ENCODE measurements at regions not wholly inside any gene's neighbourhood (a gene's known extent, or its start where the extent isn't known, plus 50 kb on each side); places are given as distances from the start of the nearest gene placed in this dataset.

- Mint-ChIP-seq H3K27me3 (peaks cover 35% of the 10 kb centered on the region), H3K4me3 (no peak overlapping the region), H3K4me1 (no peaks in the 10 kb centered on the region), H3K27ac (no peak overlapping the region), H3K9me3 (peaks cover 0 to 8% of the 10 kb centered on the region in 2 donors)
- no peak for DNase-seq
- ATAC-seq: no peak
Observed at GRCh38 chr1:14027099-14027498, 327.1 kb downstream of the PRDM2 start.

DNA sequence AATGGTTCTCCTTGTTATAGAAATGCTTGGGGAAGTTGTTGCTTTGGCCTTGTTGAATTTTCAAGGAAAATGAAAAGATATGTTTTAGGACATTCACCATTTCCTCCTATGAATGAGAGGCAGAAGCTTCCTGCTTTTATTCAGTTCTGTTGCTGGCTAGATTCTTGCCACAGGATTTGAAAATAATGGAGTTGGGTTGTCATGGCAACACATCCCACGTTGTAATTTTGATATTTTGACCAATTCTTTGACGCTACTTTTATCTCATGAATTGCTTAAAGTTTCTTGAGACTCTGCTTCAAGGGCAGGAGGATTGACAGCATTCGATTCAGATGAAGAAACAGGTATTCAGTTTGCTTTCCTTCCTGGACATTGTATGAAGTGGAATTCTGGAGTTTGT, 331.5 kb downstream of the PRDM2 start:
- Mint-ChIP-seq H3K4me3 (no peak overlapping the region), H3K27ac (no peak overlapping the region), H3K27me3 (peaks cover 26% of the 10 kb centered on the region), H3K9me3 (peaks cover 5 to 15% of the 10 kb centered on the region in 2 donors), H3K4me1 (no peaks in the 10 kb centered on the region)
- DNase-seq (no peak), ATAC-seq (no peak)

DNA sequence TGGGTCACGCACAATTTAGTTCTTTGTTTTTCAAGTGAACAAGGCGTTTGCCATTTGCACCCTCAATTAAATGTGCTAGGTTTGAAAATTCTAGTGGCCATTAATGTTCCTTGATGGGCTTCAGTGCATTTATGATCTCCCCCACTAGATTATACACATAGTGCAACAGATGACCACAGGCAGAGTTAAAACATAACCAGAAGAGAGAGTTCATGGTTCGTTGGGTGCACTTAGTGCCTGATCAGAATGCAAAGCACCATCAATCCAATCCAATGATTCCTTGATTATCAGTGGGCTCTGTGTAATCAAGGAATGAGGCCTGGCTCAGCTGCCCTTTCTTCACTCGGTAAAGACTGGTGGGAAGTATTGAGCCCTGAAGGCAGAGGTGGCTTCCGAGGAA, 334.5 kb downstream of the PRDM2 start:
- ATAC-seq: no peak
- H3K4me3 Mint-ChIP-seq: no peak overlapping the region
- H3K27me3 Mint-ChIP-seq: peaks cover 26% of the 10 kb centered on the region
- no peak for DNase-seq
- H3K4me1 Mint-ChIP-seq: no peaks in the 10 kb centered on the region
- no peak overlapping the region for H3K27ac Mint-ChIP-seq
- peaks cover 5 to 15% of the 10 kb centered on the region in 2 donors for H3K9me3 Mint-ChIP-seq

DNA sequence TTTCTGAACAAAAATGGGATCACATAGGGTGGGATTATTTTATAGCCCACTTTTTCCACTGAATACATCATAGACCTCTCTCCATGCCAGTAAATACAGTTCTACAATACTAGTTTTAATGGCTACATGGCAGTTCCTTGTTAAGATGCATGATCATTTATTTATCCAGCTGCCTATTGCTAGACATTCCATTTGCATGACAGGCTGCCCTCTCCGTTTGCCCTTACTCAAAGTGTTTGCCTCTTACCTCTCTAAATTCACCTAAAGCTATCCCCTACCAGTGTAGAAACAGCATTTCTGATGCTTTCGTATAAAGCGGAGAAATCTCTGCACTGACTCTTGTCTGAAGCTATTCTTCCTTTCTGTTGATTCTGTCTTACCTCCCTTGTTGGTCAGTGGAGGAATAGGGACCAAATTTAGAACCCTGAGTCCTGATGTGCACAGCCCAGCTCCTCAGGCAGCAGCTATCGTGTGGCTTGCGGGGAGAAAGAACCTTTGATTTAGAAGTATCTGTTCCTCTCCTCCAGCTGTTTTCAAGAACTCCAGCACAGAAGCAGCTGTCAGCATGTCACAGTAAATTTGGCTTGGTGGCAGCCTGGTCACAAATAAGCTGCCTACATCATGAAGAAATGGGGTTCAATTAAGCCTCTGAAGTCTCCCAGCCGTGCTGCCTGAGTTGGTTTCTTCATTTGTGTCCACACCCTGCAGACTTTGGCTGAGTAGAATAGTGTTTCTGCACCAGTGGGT, 337.3 kb downstream of the PRDM2 start:
- DNase-seq (no peak), ATAC-seq (no peak)
- Mint-ChIP-seq H3K4me3 (no peak overlapping the region), H3K27ac (no peak overlapping the region), H3K4me1 (peaks cover 9% of the 10 kb centered on the region), H3K9me3 (peaks cover 24 to 29% of the 10 kb centered on the region in 2 donors), H3K27me3 (peaks cover 26% of the 10 kb centered on the region)

GRCh38 chr1:14039582-14040430, 339.8 kb downstream of the PRDM2 start:
- Mint-ChIP-seq H3K27ac (no peak overlapping the region), H3K9me3 (peaks cover 31 to 32% of the 10 kb centered on the region in 2 donors), H3K4me3 (no peak overlapping the region), H3K27me3 (peaks cover 17% of the 10 kb centered on the region), H3K4me1 (peaks cover 9% of the 10 kb centered on the region)
- ATAC-seq (no peak), DNase-seq (no peak)

- no peak overlapping the region for H3K4me3 Mint-ChIP-seq
- peaks cover 5 to 15% of the 10 kb centered on the region in 2 donors for H3K9me3 Mint-ChIP-seq
- H3K27ac Mint-ChIP-seq: no peak overlapping the region
- DNase-seq (no peak), ATAC-seq (no peak)
- H3K4me1 Mint-ChIP-seq: no peaks in the 10 kb centered on the region
- peaks cover 23% of the 10 kb centered on the region for H3K27me3 Mint-ChIP-seq
Observed at GRCh38 chr1:14049965-14050364, 350.0 kb downstream of the PRDM2 start.

- Mint-ChIP-seq H3K9me3 (peaks cover 8 to 14% of the 10 kb centered on the region in 2 donors), H3K4me3 (no peak overlapping the region), H3K4me1 (no peaks in the 10 kb centered on the region), H3K27ac (no peak overlapping the region), H3K27me3 (peaks cover 27% of the 10 kb centered on the region)
- no peak for DNase-seq
- no peak for ATAC-seq
Observed at GRCh38 chr1:14055442-14056223, 355.6 kb downstream of the PRDM2 start.

DNA sequence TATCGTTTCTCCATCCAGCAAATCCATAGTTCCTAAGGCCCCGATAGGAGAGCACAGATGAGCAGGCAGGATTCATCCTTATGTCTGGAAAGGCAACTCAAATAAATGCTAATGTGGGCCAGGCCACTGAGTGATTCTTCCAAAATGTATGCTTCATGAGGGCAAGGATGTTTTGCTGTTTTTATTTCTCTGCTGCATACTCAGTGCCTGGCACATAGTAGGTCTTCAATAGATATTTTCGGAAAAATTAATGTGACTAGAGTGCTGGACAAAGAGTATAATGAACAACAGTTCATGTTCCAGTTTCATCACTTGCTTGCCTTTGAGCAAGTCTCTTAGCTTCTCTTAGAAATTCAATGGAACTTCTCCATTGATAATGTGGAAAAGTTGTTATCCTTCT, 357.7 kb downstream of the PRDM2 start:
- ATAC-seq (no peak), DNase-seq (no peak)
- peaks cover 8 to 14% of the 10 kb centered on the region in 2 donors for H3K9me3 Mint-ChIP-seq
- H3K4me1 Mint-ChIP-seq: no peaks in the 10 kb centered on the region
- H3K4me3 Mint-ChIP-seq: no peak overlapping the region
- H3K27me3 Mint-ChIP-seq: peaks cover 28% of the 10 kb centered on the region
- H3K27ac Mint-ChIP-seq: no peak overlapping the region

- Mint-ChIP-seq H3K9me3 (peaks cover 8 to 14% of the 10 kb centered on the region in 2 donors), H3K27ac (no peak overlapping the region), H3K4me1 (no peaks in the 10 kb centered on the region), H3K27me3 (peaks cover 27% of the 10 kb centered on the region), H3K4me3 (no peak overlapping the region)
- DNase-seq (no peak), ATAC-seq (no peak)
Observed at GRCh38 chr1:14061204-14061603, 361.2 kb downstream of the PRDM2 start.

GRCh38 chr1:14061722-14062121, 361.7 kb downstream of the PRDM2 start:
- no peak overlapping the region for H3K4me3 Mint-ChIP-seq
- H3K9me3 Mint-ChIP-seq: peaks cover 8 to 14% of the 10 kb centered on the region in 2 donors
- H3K4me1 Mint-ChIP-seq: no peaks in the 10 kb centered on the region
- peaks cover 27% of the 10 kb centered on the region for H3K27me3 Mint-ChIP-seq
- DNase-seq: no peak
- no peak overlapping the region for H3K27ac Mint-ChIP-seq
- no peak for ATAC-seq

- H3K4me1 Mint-ChIP-seq: no peaks in the 10 kb centered on the region
- H3K27me3 Mint-ChIP-seq: peaks cover 27% of the 10 kb centered on the region
Observed at GRCh38 chr1:14062669-14063068, 362.7 kb downstream of the PRDM2 start.

GRCh38 chr1:14064649-14065442, 364.9 kb downstream of the PRDM2 start:
- DNase-seq (no peak), ATAC-seq (no peak)
- peaks cover 12% of the 10 kb centered on the region for H3K27me3 Mint-ChIP-seq
- H3K4me1 Mint-ChIP-seq: no peaks in the 10 kb centered on the region
- H3K4me3 Mint-ChIP-seq: no peak overlapping the region
- no peaks in the 10 kb centered on the region for H3K9me3 Mint-ChIP-seq
- no peak overlapping the region for H3K27ac Mint-ChIP-seq

More at GRCh38 chr1:14062669-14063068, 362.7 kb downstream of the PRDM2 start:
- Mint-ChIP-seq H3K9me3 (peaks cover 8 to 14% of the 10 kb centered on the region in 2 donors), H3K4me3 (no peak overlapping the region), H3K27ac (no peak overlapping the region)
- DNase-seq: no peak
- ATAC-seq: no peak

DNA sequence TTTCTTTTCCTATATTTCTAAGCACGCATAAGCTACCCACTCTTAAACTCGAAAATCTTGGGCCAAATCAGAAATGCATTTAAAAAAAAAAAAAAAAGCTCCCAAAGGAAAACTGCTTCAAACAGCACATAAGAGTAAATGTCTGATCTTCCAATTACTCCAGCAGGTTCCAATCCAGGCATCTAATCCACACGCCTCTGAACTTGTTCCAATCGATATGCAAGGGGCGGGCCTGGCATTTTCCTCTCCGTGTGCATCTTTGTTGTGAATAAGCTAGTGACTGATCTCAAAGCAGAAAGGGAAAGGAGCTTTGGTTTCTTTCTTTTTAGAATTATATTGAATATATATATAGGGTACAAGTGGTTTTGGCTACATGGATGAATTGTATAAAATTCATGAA, 365.5 kb downstream of the PRDM2 start:
- Mint-ChIP-seq H3K27me3 (peaks cover 11% of the 10 kb centered on the region), H3K9me3 (no peaks in the 10 kb centered on the region), H3K4me1 (no peaks in the 10 kb centered on the region), H3K27ac (no peak overlapping the region), H3K4me3 (no peak overlapping the region)
- no peak for DNase-seq
- ATAC-seq: no peak

DNA sequence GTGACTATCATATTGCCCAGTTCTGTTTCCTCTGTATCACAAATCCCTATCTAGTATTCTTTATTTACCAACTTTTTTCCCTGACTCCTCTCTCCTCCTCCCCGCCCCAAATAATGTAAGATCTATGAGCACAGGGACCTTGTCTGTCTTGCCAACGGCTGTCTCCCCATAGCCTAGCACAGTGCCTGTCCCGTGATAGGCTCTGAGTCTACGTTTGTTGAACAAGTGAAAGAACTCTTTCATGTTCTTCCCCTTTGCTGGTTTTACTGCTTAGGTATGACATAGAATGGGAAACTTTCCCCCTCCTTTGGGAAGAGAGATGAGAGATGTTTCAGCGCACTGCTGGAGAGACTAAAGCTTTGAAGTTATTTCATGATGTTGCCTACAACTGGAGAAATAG, 367.0 kb downstream of the PRDM2 start:
- no peaks in the 10 kb centered on the region for H3K4me1 Mint-ChIP-seq
- DNase-seq: no peak
- H3K9me3 Mint-ChIP-seq: no peaks in the 10 kb centered on the region
- ATAC-seq: no peak
- no peak overlapping the region for H3K4me3 Mint-ChIP-seq
- H3K27ac Mint-ChIP-seq: no peak overlapping the region
- H3K27me3 Mint-ChIP-seq: peaks cover 6% of the 10 kb centered on the region

- H3K27ac Mint-ChIP-seq: no peak overlapping the region
Observed at GRCh38 chr1:14067711-14068110, 367.7 kb downstream of the PRDM2 start.

More at GRCh38 chr1:14067711-14068110, 367.7 kb downstream of the PRDM2 start:
- H3K4me3 Mint-ChIP-seq: no peak overlapping the region
- H3K9me3 Mint-ChIP-seq: no peaks in the 10 kb centered on the region
- peaks cover 9% of the 10 kb centered on the region for H3K27me3 Mint-ChIP-seq
- ATAC-seq: no peak
- no peaks in the 10 kb centered on the region for H3K4me1 Mint-ChIP-seq
- no peak for DNase-seq
